ENCODE measurements at regions not wholly inside any gene's neighbourhood (a gene's known extent, or its start where the extent isn't known, plus 50 kb on each side); places are given as distances from the start of the nearest gene placed in this dataset.

GRCh38 chr3:101124125-101124524, 130.9 kb upstream of the ABI3BP start:
- TF ChIP-seq CTCF (IDR thresholded peaks at IDR 0.05) = no peak
- ChIA-PET POLR2A (no interaction called here), CTCF (interaction anchor here (0.8 kb wide), 1 partner anchor 24 kb away, joined by 3 read pairs; no protein-coding TSS in a partner anchor)
- no peak for ATAC-seq
- H3K27ac Mint-ChIP-seq = no peak overlapping the region
- H3K4me3 Mint-ChIP-seq = no peak overlapping the region
- H3K9me3 Mint-ChIP-seq = no peaks in the 10 kb centered on the region
- H3K27me3 Mint-ChIP-seq = peaks cover 20% of the 10 kb centered on the region
- no peaks in the 10 kb centered on the region for H3K4me1 Mint-ChIP-seq (ENCODE audit: low read depth)
- no peaks in the 10 kb centered on the region for H3K36me3 Mint-ChIP-seq (ENCODE audit: low read depth)
- DNase-seq = no peak
- intact Hi-C loops (cut with micrococcal nuclease) = no loop called here

GRCh38 chr3:101123081-101123480, 129.9 kb upstream of the ABI3BP start:
- H3K9me3 Mint-ChIP-seq = no peaks in the 10 kb centered on the region
- H3K4me1 Mint-ChIP-seq (ENCODE audit: low read depth) = no peaks in the 10 kb centered on the region
- TF ChIP-seq CTCF (IDR thresholded peaks at IDR 0.05) = no peak
- no peaks in the 10 kb centered on the region for H3K36me3 Mint-ChIP-seq (ENCODE audit: low read depth)
- ChIA-PET CTCF (interaction anchor here (0.8 kb wide), 1 partner anchor 25 kb away, joined by 3 read pairs; no protein-coding TSS in a partner anchor), POLR2A (no interaction called here)
- no peak for DNase-seq
- intact Hi-C loops (cut with micrococcal nuclease) = no loop called here
- ATAC-seq = no peak
- H3K27ac Mint-ChIP-seq = no peak overlapping the region
- no peak overlapping the region for H3K4me3 Mint-ChIP-seq
- peaks cover 22% of the 10 kb centered on the region for H3K27me3 Mint-ChIP-seq

- H3K9me3 Mint-ChIP-seq = no peaks in the 10 kb centered on the region
- H3K4me3 Mint-ChIP-seq = no peak overlapping the region
- DNase-seq = no peak
- no peaks in the 10 kb centered on the region for H3K4me1 Mint-ChIP-seq (ENCODE audit: low read depth)
- CTCF ChIA-PET = no interaction called here
- intact Hi-C loops (cut with micrococcal nuclease) = no loop called here
- no peak overlapping the region for H3K27ac Mint-ChIP-seq
- POLR2A ChIA-PET = no interaction called here
- no peaks in the 10 kb centered on the region for H3K36me3 Mint-ChIP-seq (ENCODE audit: low read depth)
- no peak for ATAC-seq
- no peak for TF ChIP-seq CTCF (IDR thresholded peaks at IDR 0.05)
- H3K27me3 Mint-ChIP-seq = peaks cover 24% of the 10 kb centered on the region
Measured at GRCh38 chr3:101122681-101123080, 129.5 kb upstream of the ABI3BP start.

GRCh38 chr3:101120039-101120438, 126.8 kb upstream of the ABI3BP start:
- DNase-seq (no peak), ATAC-seq (no peak)
- no peak for TF ChIP-seq CTCF (IDR thresholded peaks at IDR 0.05)
- H3K4me1 Mint-ChIP-seq (ENCODE audit: low read depth) = no peaks in the 10 kb centered on the region
- ChIA-PET POLR2A (no interaction called here), CTCF (no interaction called here)
- H3K27ac Mint-ChIP-seq = no peak overlapping the region
- H3K9me3 Mint-ChIP-seq = no peaks in the 10 kb centered on the region
- H3K27me3 Mint-ChIP-seq = peaks cover 19% of the 10 kb centered on the region
- H3K36me3 Mint-ChIP-seq (ENCODE audit: low read depth) = no peaks in the 10 kb centered on the region
- H3K4me3 Mint-ChIP-seq = no peak overlapping the region
- intact Hi-C loops (cut with micrococcal nuclease) = no loop called here

- peaks cover 17% of the 10 kb centered on the region for H3K27me3 Mint-ChIP-seq
- H3K9me3 Mint-ChIP-seq = no peaks in the 10 kb centered on the region
- no peak overlapping the region for H3K4me3 Mint-ChIP-seq
- no peak overlapping the region for H3K27ac Mint-ChIP-seq
- H3K4me1 Mint-ChIP-seq (ENCODE audit: low read depth) = no peaks in the 10 kb centered on the region
- intact Hi-C loops (cut with micrococcal nuclease) = no loop called here
- ChIA-PET POLR2A (no interaction called here), CTCF (no interaction called here)
- H3K36me3 Mint-ChIP-seq (ENCODE audit: low read depth) = no peaks in the 10 kb centered on the region
- TF ChIP-seq CTCF (IDR thresholded peaks at IDR 0.05) = no peak
- no peak for ATAC-seq
- DNase-seq = no peak
Measured at GRCh38 chr3:101119535-101119934, 126.3 kb upstream of the ABI3BP start.
